SK-N-SH treated with all-trans-retinoic acid at 6 μM for 48 hours (cell line): ENCODE measurements at regions not wholly inside any gene's neighbourhood (a gene's known extent, or its start where the extent isn't known, plus 50 kb on each side); places are given as distances from the start of the nearest gene placed in this dataset.

Experiments used
- BACH2 ChIP-seq: fragments of 250-450 bp; sonication (Bioruptor Pico); IDR thresholded peaks from 2 replicates; pipeline ENCODE4 v1.9.0; 2021; ENCODE audit warnings: mild to moderate bottlenecking, borderline replicate concordance
- CSDC2 ChIP-seq: fragments of 250-450 bp; sonication (Bioruptor Pico); IDR thresholded peaks from 2 replicates; pipeline ENCODE4 v1.5.0; 2020; ENCODE audit warnings: mild to moderate bottlenecking, moderate library complexity
- OSR1 ChIP-seq: fragments of 250-450 bp; sonication (Bioruptor Pico); IDR thresholded peaks from 2 replicates; pipeline ENCODE4 v1.8.0; 2022; ENCODE audit warnings: moderate library complexity, mild to moderate bottlenecking, inconsistent platforms
- RARB ChIP-seq: fragments of 250-450 bp; sonication (Bioruptor Pico); IDR thresholded peaks from 2 replicates; pipeline ENCODE4 v1.8.0; 2021; ENCODE audit warnings: mild to moderate bottlenecking, moderate library complexity
- SNAI2 ChIP-seq: fragments of 250-450 bp; sonication (Bioruptor Pico); IDR thresholded peaks from 2 replicates; pipeline ENCODE4 v1.5.0; 2020; ENCODE audit warnings: mild to moderate bottlenecking, moderate library complexity
- TCF4 ChIP-seq: fragments of 250-450 bp; sonication (Bioruptor Pico); IDR thresholded peaks from 2 replicates; pipeline ENCODE4 v1.8.0; 2021; ENCODE audit warnings: mild to moderate bottlenecking, moderate library complexity, borderline replicate concordance
- ZC3H10 ChIP-seq: fragments of 250-450 bp; sonication (Bioruptor Pico); IDR thresholded peaks from 2 replicates; pipeline ENCODE4 v1.5.1; 2021; ENCODE audit warnings: mild to moderate bottlenecking, moderate library complexity
- ZFP3 ChIP-seq: fragments of 250-450 bp; sonication (Bioruptor Pico); IDR thresholded peaks from 2 replicates; pipeline ENCODE4 v1.5.0; 2020; ENCODE audit warnings: mild to moderate bottlenecking, moderate library complexity
- ZFP30 ChIP-seq: fragments of 450-650 bp; formaldehyde crosslinking; IDR thresholded peaks from 2 replicates; pipeline ENCODE4 v1.5.0; 2022; ENCODE audit warnings: mild to moderate bottlenecking, moderate library complexity
- ZNF565 ChIP-seq: fragments of 450-650 bp; formaldehyde crosslinking; conservative IDR thresholded peaks from 2 replicates; pipeline ENCODE4 v1.5.0; 2020; ENCODE audit warnings: low read depth, mild to moderate bottlenecking, moderate library complexity
- ZNF8 ChIP-seq: fragments of 450-650 bp; formaldehyde crosslinking; IDR thresholded peaks from 2 replicates; pipeline ENCODE4 v1.5.0; 2020; ENCODE audit warnings: mild to moderate bottlenecking, moderate library complexity
- TF ChIP-seq, protein P1 (sequence below): fragments of 250-450 bp; sonication (Bioruptor Pico); IDR thresholded peaks from 2 replicates; pipeline ENCODE4 v1.8.0; 2020; ENCODE audit warnings: mild to moderate bottlenecking, moderate library complexity, borderline replicate concordance
- TF ChIP-seq, protein P2 (sequence below): fragments of 250-450 bp; sonication (Bioruptor Pico); IDR thresholded peaks from 2 replicates; pipeline ENCODE4 v1.5.0; 2020; ENCODE audit warnings: mild to moderate bottlenecking, moderate library complexity
- TF ChIP-seq, protein P3 (sequence below): fragments of 250-450 bp; sonication (Bioruptor Pico); IDR thresholded peaks from 2 replicates; pipeline ENCODE4 v1.5.1; 2020; ENCODE audit warnings: low read depth, mild to moderate bottlenecking, moderate library complexity

DNA sequence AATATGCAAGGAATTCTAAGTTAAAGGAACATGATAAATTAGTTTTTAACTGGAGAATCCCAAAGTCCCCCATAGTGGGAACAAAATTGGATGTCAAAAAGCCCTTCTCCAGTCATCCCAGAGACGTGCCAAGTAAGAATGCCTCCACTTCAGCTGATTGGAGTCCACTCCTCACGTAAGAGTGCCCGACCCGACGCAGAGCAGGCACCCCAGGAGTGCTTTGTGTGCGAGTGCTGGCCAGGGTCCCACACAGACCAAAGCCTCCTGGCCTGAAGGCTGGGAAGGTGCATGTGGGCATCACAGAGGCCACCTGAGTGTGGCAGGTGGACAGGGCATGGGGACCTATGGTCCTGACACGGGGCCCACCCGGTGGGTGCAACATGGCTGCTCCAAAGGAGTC is 183.5 kb downstream of the GLI2 start:
- TF ChIP-seq OSR1 (CRISPR knock-in tag) (no peak), ZFP30 (CRISPR knock-in tag) (no peak), ZC3H10 (CRISPR knock-in tag) (no peak), RARB (CRISPR knock-in tag) (no peak), ZFP3 (CRISPR knock-in tag) (no peak), ZNF565 (CRISPR knock-in tag) (no peak), SNAI2 (CRISPR knock-in tag) (no peak), TCF4 (CRISPR knock-in tag) (no peak), BACH2 (CRISPR knock-in tag) (no peak), CSDC2 (no peak), ZNF8 (CRISPR knock-in tag) (no peak)
- TF ChIP-seq, protein P1, sequence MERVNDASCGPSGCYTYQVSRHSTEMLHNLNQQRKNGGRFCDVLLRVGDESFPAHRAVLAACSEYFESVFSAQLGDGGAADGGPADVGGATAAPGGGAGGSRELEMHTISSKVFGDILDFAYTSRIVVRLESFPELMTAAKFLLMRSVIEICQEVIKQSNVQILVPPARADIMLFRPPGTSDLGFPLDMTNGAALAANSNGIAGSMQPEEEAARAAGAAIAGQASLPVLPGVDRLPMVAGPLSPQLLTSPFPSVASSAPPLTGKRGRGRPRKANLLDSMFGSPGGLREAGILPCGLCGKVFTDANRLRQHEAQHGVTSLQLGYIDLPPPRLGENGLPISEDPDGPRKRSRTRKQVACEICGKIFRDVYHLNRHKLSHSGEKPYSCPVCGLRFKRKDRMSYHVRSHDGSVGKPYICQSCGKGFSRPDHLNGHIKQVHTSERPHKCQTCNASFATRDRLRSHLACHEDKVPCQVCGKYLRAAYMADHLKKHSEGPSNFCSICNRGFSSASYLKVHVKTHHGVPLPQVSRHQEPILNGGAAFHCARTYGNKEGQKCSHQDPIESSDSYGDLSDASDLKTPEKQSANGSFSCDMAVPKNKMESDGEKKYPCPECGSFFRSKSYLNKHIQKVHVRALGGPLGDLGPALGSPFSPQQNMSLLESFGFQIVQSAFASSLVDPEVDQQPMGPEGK: no peak
- TF ChIP-seq, protein P2, sequence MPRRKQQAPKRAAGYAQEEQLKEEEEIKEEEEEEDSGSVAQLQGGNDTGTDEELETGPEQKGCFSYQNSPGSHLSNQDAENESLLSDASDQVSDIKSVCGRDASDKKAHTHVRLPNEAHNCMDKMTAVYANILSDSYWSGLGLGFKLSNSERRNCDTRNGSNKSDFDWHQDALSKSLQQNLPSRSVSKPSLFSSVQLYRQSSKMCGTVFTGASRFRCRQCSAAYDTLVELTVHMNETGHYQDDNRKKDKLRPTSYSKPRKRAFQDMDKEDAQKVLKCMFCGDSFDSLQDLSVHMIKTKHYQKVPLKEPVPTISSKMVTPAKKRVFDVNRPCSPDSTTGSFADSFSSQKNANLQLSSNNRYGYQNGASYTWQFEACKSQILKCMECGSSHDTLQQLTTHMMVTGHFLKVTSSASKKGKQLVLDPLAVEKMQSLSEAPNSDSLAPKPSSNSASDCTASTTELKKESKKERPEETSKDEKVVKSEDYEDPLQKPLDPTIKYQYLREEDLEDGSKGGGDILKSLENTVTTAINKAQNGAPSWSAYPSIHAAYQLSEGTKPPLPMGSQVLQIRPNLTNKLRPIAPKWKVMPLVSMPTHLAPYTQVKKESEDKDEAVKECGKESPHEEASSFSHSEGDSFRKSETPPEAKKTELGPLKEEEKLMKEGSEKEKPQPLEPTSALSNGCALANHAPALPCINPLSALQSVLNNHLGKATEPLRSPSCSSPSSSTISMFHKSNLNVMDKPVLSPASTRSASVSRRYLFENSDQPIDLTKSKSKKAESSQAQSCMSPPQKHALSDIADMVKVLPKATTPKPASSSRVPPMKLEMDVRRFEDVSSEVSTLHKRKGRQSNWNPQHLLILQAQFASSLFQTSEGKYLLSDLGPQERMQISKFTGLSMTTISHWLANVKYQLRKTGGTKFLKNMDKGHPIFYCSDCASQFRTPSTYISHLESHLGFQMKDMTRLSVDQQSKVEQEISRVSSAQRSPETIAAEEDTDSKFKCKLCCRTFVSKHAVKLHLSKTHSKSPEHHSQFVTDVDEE (CRISPR knock-in tag): no peak
- TF ChIP-seq, protein P3, sequence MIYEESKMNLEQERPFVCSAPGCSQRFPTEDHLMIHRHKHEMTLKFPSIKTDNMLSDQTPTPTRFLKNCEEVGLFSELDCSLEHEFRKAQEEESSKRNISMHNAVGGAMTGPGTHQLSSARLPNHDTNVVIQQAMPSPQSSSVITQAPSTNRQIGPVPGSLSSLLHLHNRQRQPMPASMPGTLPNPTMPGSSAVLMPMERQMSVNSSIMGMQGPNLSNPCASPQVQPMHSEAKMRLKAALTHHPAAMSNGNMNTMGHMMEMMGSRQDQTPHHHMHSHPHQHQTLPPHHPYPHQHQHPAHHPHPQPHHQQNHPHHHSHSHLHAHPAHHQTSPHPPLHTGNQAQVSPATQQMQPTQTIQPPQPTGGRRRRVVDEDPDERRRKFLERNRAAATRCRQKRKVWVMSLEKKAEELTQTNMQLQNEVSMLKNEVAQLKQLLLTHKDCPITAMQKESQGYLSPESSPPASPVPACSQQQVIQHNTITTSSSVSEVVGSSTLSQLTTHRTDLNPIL (CRISPR knock-in tag): no peak
